Nephron (organoid): ENCODE measurements at regions not wholly inside any gene's neighbourhood (a gene's known extent, or its start where the extent isn't known, plus 50 kb on each side); places are given as distances from the start of the nearest gene placed in this dataset.
A peak's percentile ranks its signal among the peaks of the same experiment; 100 is the strongest.

ENCODE experiments used
- H3K27ac Mint-ChIP-seq, 3 experiments: 2 replicates each; pipeline ENCODE4 v1.8.0; 2020; ENCODE audit warnings: mixed read lengths in 3 of 3, mild to moderate bottlenecking in 2 of 3, moderate library complexity in 1 of 3
- H3K27me3 Mint-ChIP-seq: 2 replicates; pipeline ENCODE4 v1.8.0; 2021; ENCODE audit warnings: low read depth, mild to moderate bottlenecking, moderate library complexity, mixed read lengths
- H3K36me3 Mint-ChIP-seq: 2 replicates; pipeline ENCODE4 v1.8.0; 2020; ENCODE audit warnings: low read depth, mixed read lengths
- H3K4me1 Mint-ChIP-seq: 2 replicates; pipeline ENCODE4 v1.8.0; 2020; ENCODE audit warnings: mixed read lengths
- H3K4me3 Mint-ChIP-seq, 3 experiments: 2 replicates each; pipeline ENCODE4 v1.8.0; 2020; ENCODE audit warnings: mild to moderate bottlenecking in 3 of 3, mixed read lengths in 3 of 3, moderate library complexity in 2 of 3
- H3K9me3 Mint-ChIP-seq: 2 replicates; pipeline ENCODE4 v1.8.0; 2020; ENCODE audit warnings: mixed read lengths
- TF ChIP-seq, protein P1 (sequence below), 3 experiments: fragments of 200-600 bp; sonication (generic); IDR thresholded peaks; one replicate each; pipeline ENCODE4 v1.5.0; 2021; ENCODE audit warnings: antibody characterized with exemption in 3 of 3; ENCODE audit not compliant: unreplicated experiment in 3 of 3

GRCh38 chrX:117752745-117753144 is 363.9 kb downstream of the KLHL13 start:
- Mint-ChIP-seq H3K9me3 (peaks cover 10% of the 10 kb centered on the region), H3K27me3 (no peaks in the 10 kb centered on the region), H3K4me3 (no peak overlapping the region), H3K27ac (no peak overlapping the region), H3K36me3 (no peaks in the 10 kb centered on the region), H3K4me1 (no peaks in the 10 kb centered on the region)
- TF ChIP-seq, protein P1, sequence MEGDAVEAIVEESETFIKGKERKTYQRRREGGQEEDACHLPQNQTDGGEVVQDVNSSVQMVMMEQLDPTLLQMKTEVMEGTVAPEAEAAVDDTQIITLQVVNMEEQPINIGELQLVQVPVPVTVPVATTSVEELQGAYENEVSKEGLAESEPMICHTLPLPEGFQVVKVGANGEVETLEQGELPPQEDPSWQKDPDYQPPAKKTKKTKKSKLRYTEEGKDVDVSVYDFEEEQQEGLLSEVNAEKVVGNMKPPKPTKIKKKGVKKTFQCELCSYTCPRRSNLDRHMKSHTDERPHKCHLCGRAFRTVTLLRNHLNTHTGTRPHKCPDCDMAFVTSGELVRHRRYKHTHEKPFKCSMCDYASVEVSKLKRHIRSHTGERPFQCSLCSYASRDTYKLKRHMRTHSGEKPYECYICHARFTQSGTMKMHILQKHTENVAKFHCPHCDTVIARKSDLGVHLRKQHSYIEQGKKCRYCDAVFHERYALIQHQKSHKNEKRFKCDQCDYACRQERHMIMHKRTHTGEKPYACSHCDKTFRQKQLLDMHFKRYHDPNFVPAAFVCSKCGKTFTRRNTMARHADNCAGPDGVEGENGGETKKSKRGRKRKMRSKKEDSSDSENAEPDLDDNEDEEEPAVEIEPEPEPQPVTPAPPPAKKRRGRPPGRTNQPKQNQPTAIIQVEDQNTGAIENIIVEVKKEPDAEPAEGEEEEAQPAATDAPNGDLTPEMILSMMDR (IDR thresholded peaks at IDR 0.05; ENCODE audit: unreplicated experiment in 3 of 3) = no peak

DNA sequence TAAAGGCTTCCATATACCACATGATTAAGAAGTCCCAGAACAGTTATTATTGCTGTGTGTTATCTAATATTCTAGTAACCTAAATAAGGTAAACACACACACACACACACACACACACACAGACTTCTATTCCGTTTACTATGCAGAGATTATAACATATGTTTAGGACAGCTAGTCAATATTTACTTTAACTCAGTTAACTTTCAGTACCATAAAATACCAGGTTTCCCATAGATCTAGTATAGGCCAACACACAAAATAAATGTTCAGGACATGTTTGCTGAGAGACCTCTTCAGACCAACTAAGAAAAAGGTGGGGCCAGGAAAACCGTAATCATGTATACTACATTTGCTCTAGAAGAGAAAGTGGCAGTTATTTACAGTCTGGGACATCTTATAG is 365.5 kb downstream of the KLHL13 start:
- H3K27ac Mint-ChIP-seq = no peak overlapping the region
- H3K36me3 Mint-ChIP-seq = no peaks in the 10 kb centered on the region
- H3K9me3 Mint-ChIP-seq = peaks cover 15% of the 10 kb centered on the region
- no peak overlapping the region for H3K4me3 Mint-ChIP-seq
- no peaks in the 10 kb centered on the region for H3K27me3 Mint-ChIP-seq
- TF ChIP-seq, protein P1 (IDR thresholded peaks at IDR 0.05; ENCODE audit: unreplicated experiment in 3 of 3) = no peak
- no peaks in the 10 kb centered on the region for H3K4me1 Mint-ChIP-seq

DNA sequence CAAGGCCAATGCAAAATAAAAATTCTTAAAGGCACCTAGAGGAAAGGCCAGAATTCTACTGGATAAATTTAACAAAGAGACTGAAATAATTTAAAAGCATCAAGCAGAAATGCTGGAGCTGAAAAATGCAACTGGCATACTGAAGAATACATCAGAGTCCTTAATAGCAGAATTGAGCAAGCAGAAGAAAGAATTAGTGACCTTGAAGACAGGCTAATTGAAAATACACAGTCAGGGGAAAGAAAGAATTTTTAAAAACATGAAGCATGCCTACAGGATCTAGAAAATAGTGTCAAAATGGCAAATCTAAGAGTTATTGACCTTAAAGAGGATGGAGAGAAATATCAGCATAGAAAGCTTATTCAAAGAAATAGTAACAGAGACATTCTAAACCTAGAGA is 371.7 kb downstream of the KLHL13 start:
- TF ChIP-seq, protein P1 (IDR thresholded peaks at IDR 0.05; ENCODE audit: unreplicated experiment in 3 of 3) = no peak
- H3K4me3 Mint-ChIP-seq = no peak overlapping the region
- H3K27me3 Mint-ChIP-seq = no peaks in the 10 kb centered on the region
- peaks cover 3% of the 10 kb centered on the region for H3K36me3 Mint-ChIP-seq
- H3K4me1 Mint-ChIP-seq = no peaks in the 10 kb centered on the region
- peaks cover 36% of the 10 kb centered on the region for H3K9me3 Mint-ChIP-seq
- no peak overlapping the region for H3K27ac Mint-ChIP-seq

DNA sequence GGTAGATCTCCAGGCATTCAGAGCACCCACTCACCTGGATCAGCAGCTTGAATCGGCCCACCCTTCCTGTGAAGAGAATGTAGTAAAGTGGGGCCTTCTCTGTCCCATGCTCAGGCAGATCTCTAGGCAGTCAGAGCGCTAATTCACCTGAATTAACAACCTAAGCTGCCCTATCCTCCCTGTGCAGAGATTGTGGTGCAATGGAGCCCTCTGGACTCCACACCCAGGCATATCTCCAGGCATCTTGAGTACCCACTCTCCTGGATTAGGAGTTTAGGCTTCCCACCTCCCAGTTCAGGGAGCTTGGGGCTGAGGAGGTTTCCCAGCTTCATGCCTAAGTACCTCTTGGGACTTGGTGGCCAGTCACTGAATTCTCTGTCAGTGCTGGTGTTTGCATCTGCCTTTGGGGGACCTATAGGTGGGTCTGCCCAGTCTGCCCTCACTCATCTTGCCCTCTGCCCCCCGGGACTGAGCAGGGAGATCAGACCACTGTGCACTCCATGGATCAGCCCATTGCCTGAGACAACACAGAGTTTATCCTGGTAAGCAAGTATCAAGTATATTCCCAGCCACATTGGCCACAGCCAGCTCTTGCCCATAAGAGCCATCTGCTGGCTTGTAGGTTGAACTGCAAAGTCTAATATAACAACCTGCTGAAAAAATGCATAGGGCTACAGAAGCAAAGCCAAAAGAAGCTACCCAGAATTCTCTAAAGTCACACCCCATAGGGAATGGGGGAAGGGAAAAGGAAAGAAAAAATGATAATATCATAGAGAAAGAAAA is 372.9 kb downstream of the KLHL13 start:
- peaks cover 3% of the 10 kb centered on the region for H3K36me3 Mint-ChIP-seq
- no peak overlapping the region for H3K4me3 Mint-ChIP-seq
- TF ChIP-seq, protein P1 (IDR thresholded peaks at IDR 0.05; ENCODE audit: unreplicated experiment in 3 of 3) = peak; percentile 23 to 42 (median 28)
- no peaks in the 10 kb centered on the region for H3K27me3 Mint-ChIP-seq
- peaks cover 32% of the 10 kb centered on the region for H3K9me3 Mint-ChIP-seq
- H3K27ac Mint-ChIP-seq = peak overlapping the region in 1 of 3 experiments; percentile 30
- no peaks in the 10 kb centered on the region for H3K4me1 Mint-ChIP-seq

DNA sequence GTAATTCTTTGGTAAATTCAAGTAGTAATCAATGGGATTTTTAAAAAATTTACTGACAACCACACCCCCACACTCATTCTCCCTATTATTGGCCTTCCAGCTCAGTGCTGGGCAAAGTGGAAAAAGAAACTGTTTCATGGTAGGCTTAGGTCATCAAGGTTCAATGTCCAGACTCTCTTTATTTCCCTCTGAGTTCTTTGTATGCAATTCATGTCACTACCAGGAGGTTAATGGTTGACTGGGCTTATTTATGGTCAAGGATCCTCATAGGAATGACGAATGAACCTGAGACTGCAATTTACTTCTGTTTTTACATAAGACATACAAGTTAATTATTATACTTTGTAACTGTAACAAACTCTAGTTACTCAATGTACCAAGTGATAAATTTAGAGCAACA is 403.2 kb downstream of the KLHL13 start:
- H3K4me3 Mint-ChIP-seq = no peak overlapping the region
- TF ChIP-seq, protein P1 (IDR thresholded peaks at IDR 0.05; ENCODE audit: unreplicated experiment in 3 of 3) = no peak
- H3K36me3 Mint-ChIP-seq = no peaks in the 10 kb centered on the region
- no peaks in the 10 kb centered on the region for H3K9me3 Mint-ChIP-seq
- H3K27ac Mint-ChIP-seq = peak overlapping the region; percentile 95 to 99 (median 98)
- H3K27me3 Mint-ChIP-seq = no peaks in the 10 kb centered on the region
- peaks cover 12% of the 10 kb centered on the region for H3K4me1 Mint-ChIP-seq

GRCh38 chrX:117711782-117712181 is 404.8 kb downstream of the KLHL13 start:
- Mint-ChIP-seq H3K4me3 (no peak overlapping the region), H3K4me1 (peaks cover 12% of the 10 kb centered on the region), H3K36me3 (no peaks in the 10 kb centered on the region), H3K27ac (peak overlapping the region; percentile 44 to 98 (median 86)), H3K9me3 (no peaks in the 10 kb centered on the region), H3K27me3 (no peaks in the 10 kb centered on the region)
- TF ChIP-seq, protein P1 (IDR thresholded peaks at IDR 0.05; ENCODE audit: unreplicated experiment in 3 of 3) = no peak
